HS-27A (cell line): ENCODE measurements at regions not wholly inside any gene's neighbourhood (a gene's known extent, or its start where the extent isn't known, plus 50 kb on each side); places are given as distances from the start of the nearest gene placed in this dataset.
"Not testable (repeated sequence)": the region's sequence is repeated elsewhere in the genome, so short reads cannot be mapped to it uniquely, and the experiment has no call there.

Experiments used
- DNase-seq: peaks from one replicate; pipeline ENCODE4 v3.0.0-alpha.2; 2012; ENCODE audit warnings: low read depth, missing footprints

DNA sequence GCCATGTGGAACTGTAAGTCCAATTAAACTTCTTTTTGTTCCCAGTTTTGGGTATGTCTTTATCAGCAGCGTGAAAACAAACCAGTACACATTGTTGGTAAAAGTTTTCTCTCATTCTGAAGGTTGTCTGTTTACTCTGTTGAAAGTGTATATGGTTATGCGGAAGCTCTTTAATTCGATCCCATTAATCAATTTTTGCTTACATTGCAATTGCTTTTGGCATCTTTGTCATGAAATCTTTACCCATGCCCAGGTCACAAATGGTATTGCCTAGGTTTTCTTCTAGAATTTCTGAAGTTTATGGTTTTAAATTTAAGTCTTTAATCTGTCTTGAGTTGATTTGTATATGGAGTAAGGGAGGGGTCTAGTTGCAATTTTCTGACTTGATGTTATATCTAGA, 1901.9 kb downstream of the MAT2B start:
- DNase-seq: no peak

DNA sequence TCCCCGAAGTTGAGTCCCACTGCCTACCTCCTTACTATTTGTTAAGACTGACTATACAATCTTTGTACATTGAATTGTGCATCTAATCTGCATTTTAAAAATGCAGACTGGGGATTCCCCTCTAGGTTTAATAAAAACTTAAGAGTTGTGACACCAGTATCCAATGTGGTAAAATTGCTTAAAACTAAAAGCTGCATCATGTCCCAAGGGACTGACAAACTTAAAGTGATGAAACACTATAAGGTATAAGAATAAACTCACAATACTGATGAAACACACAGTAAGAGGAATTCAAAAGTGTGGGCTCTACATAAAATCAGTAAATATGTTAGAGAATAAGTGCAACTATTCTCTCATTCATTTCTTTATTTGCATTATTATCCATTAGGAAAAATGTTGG, 1905.1 kb downstream of the MAT2B start:
- DNase-seq: no peak

DNA sequence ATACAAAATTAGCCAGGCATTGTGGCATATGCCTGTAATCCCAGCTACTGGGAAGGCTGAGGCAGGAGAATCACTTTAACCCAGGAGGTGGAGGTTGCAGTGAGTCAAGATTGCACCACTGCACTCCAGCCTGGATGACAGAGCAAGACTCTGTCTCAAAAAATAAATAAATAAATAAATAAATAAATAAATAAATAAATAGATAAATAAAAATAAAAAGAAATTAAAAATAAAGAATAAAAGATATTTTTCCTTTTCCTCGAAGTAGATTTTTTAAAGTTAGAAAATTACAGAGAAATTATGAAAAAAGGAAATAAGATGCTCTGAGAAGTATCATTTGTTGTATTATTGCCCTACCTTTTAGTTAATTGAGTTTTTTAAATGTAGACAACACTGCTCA, 1906.1 kb downstream of the MAT2B start:
- DNase-seq: not testable (repeated sequence)

DNA sequence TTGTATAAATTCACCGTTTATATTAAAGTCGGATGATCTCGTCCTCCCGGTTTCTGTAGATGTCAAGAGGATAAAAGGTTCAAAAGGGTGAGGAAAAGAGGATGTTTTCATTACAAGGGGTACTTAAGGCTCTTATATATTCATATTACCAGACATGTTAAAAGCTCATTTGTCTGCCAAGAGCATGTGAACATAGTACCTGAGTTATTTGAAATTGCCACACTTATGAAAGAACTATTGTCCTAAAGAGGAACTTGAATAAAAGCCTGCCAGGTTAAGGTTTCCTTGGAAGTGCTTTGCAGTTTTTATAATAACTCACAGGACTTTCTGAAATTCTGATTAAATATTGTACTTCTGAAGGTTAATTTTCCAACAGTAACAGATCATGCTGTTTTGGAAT, 1915.1 kb downstream of the MAT2B start:
- DNase-seq: no peak

DNA sequence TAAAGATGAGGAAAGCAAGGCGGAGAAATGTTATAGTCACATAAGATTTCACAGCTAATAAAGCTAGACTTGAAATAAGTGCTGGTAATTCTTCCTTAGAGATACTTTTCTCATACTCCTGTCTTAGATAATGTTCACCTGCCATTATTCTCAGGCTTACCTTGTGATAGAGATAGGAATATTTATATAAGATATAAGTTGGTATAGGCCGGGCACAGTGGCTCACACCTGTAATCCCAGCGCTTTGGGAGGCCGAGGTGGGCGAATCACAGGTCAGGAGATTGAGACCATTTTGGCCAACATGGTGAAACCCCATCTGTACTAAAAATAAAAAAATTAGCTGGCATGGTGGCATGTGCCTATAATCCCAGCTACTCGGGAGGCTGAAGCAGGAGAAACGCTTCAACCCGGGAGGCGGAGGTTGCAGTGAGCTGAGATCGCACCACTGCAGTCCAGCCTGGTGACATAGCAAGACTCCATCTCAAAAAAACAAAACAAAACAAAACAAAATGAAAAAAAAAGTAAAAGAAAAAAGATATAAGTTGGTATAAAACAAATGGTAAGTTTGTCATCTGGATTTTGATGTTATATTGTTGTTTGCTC, 1918.4 kb downstream of the MAT2B start:
- no peak for DNase-seq

DNA sequence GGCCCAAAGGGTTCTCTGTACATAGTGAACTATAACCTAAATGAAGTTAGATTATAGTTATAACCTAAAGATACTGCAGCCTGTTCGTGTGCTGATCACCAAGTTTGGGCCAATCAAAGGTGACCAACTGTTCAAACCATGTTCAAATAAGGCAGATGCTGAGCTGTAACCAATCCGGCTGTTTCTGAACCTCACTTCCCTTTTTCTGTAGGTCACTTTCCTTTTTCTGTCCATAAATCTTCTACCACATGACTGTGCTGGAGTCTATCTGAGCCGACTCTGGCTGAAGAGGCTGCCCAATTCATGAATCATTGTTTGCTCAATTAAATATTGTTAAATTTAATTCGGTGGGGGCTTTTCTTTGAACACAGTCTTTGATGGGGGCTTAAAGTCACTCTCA, 1920.2 kb downstream of the MAT2B start:
- no peak for DNase-seq

DNA sequence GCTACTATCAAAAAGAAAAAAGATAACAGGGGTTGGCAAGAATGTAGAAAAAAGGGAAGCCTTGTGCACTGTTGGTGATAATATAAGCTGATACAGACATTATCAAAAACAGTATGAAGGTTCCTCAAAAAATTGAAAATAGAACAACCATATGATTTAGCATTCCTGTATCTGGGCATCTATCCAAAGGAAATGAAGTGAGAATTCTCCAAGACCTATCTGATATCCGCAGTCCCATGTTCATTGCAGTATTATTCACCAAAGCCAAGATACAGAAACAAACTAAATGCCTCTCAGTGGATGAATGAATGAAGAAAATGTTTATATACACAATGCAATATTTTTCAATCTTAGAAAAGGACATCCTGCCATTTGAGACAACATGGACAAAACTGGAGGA, 1943.3 kb downstream of the MAT2B start:
- DNase-seq: no peak

DNA sequence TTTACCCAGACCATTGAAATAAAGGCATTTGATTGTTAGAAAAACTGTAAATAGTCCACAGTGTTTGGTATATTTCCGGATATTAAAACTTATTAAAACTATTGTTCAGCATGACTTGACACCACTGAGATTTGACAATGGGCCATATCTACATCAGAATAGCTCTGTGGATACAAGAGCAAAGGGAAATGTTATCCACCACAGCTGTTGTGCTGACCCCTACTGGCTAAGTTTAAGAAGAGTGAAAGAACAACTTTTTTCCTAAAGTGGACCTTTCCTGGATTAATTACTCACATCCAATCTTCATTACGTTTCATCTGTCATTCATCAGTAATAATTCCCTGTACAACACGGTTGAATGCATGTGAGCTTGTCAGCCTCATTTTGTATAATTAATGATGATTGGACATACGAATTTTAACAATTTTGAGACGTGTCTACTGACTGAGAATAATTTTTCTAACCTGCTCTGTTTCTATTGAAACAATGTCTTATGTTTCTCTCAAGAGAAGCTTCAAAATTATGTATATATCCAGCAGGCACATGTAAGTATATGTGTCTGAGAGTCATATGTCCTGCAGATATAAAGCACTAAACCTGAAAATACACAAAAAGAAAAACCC, 1952.6 kb downstream of the MAT2B start:
- DNase-seq: no peak

DNA sequence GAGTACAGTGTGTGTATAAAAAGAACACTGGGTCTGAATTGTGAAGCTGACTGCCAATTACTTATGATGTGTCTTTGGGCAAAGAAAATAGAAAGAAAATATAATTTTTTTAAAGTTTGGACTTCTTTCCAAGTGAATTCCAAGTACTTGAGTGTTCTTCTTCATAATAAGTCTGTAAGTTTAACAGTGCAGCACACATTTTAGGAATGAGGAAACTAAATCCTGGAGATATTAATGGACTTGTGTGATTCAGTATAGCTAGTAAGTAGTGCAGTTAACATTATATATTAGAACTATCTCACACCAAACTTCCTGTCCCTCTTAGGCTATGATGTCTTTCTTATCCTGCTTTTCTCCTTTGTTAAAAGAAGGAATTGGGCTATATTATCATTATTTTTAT, 1953.8 kb downstream of the MAT2B start:
- DNase-seq: no peak

DNA sequence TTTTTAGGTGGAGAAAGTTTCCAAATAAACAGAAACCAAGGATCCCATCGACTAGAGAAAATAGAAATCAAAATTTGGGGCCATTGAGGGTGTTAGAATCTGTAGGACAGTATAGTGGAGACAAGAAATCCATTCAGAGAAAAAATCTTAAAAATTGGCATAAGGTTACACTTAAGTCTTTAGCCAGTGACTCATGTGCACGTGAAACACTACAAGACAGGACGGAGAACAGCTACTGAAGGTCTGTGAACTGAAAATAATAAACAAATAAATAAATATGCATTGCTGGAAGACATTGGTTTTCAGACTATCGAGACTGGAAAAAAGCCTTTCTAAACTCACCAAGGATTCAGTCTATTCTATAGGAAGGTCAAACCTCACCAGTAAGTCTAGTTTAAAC, 1955.5 kb downstream of the MAT2B start:
- DNase-seq: no peak

DNA sequence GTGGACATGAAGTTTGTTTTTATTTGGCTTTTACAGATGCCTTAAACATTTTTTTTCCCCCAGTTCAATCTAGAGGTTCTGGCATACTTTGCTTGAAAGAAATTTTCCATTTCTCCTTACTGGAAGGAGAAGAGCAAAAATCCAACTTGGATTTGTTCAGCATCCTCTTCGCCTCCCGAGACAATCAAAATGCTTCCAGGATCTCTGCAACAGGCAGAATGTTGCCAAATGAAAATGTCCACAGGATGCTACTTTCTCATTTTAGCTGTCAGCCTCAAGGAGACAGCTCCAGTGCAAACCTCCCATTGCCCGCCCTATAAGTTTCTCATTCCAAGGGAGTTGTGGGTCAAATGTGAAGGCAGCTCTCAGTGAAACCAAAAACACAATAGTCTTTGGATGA, 1972.1 kb downstream of the MAT2B start:
- DNase-seq: no peak

DNA sequence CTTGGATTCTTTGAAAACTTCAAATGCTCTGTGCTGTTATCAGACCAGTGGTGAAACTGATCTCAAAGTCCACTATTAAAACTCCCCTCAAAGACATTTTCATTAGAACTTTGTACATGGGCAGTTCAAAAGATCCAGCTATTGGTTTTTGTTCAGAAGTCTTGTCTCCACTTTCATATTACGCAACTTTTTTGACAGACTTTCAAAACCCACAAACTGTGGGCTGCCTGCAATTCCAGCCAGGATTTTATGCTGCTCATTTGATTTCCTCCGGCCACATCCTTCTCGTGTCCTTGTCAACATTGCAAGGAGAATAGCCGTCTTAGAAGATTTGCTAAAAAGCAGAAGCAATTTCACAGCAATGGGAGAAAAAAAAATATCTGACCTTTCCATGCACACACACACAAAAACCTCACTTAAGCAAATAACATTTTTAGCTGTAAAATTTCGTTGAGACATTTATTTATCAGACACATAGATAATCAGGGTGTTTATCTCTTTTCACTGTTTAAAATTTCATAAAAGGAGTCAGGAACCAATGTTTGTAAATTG, 1990.5 kb downstream of the MAT2B start:
- DNase-seq: no peak

DNA sequence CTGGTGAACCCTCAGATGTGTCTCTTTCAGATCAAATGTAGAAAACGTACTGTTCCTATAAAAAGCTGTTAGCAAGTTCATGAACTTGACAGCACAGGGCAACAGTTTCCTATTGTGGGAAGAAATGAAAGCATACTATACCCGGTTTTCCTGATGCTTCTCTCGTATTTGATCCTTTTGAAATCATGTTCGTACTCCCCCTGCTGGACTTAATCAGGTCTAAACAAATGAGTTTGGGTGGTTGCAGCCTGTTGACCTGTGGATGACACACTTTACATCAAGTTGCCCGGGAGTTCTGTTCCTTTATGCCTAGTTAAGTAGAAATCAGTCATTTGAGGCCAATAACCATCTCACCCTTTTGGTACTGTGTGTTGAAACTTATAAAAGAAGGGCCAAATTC, 1992.3 kb downstream of the MAT2B start:
- no peak for DNase-seq

DNA sequence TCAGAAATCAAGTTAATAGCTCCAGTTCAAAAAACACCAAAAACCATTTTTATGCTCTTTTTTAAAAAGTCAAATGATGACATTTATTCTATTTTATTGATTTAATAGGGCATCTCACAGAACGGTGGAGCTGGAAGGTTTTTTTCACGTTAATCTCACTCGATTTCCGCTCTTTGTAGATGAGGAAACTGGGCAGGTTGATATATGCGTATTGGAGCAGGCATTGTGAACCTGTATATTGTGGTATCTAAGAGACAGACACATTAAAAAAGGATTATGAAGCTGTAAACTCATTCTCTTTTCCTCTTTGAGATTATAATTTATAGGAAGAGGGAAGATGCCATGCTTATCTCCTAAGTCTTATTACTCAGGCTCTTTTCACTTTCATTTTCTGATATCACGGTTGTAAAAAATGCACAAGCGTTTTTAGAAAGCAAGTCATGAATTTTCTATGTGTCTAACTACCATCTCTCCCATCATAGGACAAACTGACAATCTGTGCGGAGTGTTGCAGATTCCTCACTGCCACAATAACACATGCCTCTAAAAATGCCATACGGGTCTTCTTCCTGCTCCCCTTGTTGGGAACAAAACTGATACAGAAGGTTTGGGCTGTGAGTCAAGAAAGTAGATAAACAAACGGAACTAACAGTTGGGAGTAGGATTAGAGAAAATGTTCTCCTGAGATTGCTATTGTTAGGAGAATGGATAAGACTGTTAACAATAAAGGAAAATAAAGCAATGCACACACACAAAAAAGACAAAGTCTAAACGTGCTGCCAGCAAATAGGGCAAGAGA, 1997.7 kb downstream of the MAT2B start:
- no peak for DNase-seq

DNA sequence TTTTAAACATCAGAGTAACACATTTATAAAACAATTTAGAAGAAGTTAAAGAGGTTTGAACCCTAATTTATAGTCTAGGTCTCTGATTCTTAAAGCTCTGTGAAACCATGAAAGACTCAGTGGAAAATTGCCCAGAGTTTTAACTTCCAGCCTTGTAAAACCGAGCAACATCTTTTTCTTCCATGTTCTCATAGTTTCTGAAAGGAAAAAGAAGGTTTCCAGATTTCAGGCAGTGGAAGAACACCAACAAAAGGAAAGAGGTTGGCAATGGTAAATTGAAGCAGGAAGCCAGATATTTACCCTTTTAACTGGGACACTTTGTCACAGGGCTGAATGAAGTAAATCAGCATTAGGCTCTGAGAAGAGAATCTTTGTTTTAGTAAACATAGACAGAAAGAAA, 1999.3 kb downstream of the MAT2B start:
- DNase-seq: no peak

DNA sequence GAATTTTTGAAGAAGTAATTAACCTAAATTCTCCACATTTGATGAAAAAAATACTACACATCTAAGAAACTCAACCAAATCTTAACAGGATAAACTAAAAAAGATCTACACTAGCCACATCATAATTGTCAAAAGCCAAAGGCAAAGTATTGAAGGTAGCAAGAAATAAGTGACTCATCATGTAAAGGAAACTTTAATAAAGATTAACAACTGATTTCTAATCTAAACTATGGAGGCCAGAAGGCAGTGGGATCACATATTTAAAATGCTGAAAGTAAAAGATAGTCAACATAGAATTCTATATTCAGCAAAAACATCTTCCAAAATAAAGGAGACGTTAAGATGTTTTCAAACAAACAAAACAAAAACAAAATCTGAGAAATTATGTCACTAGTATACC, 2002.9 kb downstream of the MAT2B start:
- DNase-seq: no peak

DNA sequence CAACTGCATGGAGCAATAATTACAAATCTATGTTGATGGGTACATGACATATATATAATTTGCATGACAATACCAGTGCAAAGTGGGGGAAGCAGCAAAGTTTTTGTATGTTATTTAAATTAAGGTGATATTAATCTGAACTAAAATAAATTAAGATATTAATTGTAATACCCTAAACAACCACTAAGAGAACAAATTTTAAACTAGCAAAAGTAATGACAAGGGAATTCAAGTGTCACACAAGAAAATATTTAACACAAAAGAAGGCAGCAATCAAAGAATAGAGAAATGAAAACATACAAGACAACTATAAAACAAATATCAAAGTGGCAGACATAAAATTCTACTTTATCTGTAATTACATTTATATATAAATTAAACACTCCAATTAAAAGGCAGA, 2003.4 kb downstream of the MAT2B start:
- DNase-seq: no peak

DNA sequence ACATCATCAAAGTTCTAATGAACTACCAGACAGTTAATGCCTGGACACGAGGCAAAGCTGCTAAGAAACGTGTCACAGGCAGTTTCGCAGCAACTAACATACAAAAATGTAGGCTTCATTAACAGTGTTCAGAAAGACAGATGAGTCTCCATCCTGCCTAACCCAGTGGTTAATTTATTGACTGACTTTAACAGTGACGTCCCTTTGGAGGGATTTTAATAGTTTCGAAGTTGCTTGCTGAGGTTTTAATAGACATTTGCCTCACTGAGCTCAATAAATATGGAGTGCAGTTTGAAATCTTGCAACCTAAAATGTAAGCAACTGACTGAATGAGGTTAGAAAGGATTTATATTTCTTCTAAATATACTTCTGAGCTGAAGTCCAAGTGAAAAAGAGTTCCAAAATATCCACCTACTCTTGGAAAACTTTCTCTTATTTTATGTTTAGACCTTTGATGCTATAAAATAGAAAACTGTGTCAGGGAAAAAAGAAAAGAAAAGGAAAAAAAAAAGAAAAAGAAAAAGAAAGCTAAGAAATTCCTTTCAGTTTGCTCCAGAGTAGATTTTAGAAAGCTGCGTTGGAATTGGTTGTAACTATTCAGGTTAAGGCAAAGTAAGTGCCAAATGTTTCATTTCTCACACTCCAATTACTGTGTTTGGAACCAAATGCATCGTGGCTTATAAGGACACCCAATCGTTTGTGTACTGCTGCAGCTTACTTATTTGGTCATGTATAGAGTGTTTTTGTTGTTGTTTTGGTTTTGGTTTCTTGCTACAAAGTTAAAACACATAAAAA, 2016.6 kb downstream of the MAT2B start:
- DNase-seq: no peak

DNA sequence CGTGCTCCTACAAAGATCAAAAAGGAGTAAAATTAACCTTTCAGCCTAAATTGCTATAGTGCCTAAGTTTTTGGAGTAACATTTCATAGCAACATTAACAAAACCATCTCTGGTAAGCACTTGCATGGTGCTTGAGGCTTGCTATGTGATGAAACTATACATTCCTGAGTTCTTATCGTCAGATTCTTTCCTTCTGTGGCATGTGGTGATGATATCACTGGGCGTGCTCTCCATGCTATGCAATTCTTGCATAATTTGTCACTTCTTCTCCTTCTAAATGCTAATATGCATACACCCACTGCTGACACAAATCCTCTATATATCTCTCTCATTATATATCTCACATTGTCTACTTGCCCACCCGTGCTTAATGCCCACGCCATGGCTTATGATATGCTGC, 2019.9 kb downstream of the MAT2B start:
- DNase-seq: no peak

DNA sequence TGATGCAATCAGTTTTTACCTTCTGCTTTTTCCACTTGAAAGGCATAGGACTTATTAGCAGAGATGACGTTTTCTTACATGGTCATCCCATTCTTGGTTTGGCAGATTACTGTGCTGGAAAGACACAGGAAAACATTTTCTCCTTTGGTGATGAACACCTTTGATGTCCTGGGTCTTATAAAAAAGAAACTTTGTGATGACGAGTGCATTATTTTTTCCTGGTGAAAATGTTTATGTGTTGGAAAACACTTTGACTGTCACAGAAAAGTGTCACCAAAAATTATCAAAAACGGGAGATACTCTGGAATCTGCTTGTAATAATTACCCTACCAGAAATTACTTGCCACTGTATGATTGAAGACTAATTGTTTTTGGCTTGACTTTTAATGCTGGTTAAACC, 2020.9 kb downstream of the MAT2B start:
- no peak for DNase-seq

DNA sequence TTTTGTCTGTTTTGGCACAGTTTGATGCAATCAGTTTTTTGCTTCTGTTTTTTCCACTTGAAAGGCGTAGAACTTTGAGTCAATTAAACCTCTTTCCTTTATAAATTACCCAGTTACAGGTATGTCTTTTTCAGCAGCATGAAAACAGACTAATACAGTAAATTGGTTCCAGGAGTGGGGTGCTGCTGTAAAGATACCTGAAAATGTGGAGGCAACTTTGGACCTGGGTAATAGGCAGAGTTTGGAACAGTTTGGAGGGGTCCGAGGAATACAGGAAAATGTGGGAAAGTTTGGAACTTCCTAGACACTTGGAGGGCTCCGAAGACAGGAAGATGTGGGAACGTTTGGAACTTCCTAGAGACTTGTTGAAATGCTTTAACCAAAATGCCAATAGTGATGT, 2022.2 kb downstream of the MAT2B start:
- no peak for DNase-seq

DNA sequence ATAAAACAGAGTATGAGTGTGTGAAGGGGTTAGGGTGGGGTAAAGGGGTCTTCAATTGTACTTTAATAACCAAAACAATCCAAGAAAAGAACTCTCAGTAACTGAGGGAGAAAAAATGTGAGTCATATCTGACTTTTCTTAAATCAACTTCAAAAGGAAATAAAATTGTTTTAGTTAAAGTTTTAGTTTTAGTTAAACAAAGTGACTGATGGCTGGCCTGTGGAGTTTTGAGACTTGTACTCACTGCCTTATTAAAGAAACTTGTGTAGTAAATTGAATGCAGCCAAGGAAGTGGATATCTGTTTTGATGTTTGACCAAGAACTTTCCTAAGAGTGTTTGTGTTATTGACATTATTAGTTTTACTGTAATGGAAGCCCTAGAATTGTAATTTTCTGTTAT, 2032.6 kb downstream of the MAT2B start:
- DNase-seq: no peak

DNA sequence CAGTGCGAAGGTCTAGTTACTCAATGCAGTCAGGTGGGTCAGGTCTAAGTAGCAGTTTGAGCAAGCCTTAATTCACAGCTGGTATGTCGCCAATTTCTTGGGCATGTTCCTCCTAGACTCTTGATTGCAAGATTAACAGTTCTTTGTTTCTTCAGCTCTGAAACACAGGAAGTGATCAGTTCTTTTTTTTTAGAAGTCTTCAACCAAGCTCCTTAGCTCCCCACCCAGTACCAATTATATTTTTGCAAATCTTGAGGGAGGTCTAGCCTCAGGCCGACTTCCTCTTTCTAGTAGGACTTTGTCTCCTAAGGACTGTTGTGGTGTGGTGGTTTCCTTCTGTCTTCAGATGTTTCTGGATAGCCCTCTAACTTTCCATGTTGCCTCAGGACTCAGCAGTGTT, 2054.2 kb downstream of the MAT2B start:
- DNase-seq: no peak
